Retinal pigment epithelial cell (primary cell): ENCODE measurements at regions not wholly inside any gene's neighbourhood (a gene's known extent, or its start where the extent isn't known, plus 50 kb on each side); places are given as distances from the start of the nearest gene placed in this dataset.

Experiments
- DNase-seq: peaks from one replicate; pipeline ENCODE4 v3.0.0-alpha.2; 2010; ENCODE audit warnings: low read depth
- H3K4me3 ChIP-seq: 2 replicates; pipeline ENCODE4 v1.5.1; 2011; ENCODE audit warnings: mild to moderate bottlenecking, low read length, control low read depth, moderate library complexity
- CTCF ChIP-seq: conservative IDR thresholded peaks from 2 replicates; pipeline ENCODE4 v1.5.1; 2011; ENCODE audit warnings: low read depth, low read length, control low read depth, inconsistent platforms

GRCh38 chr15:47570451-47570850, 146.9 kb upstream of the SEMA6D start:
- DNase-seq: no peak
- no peak for TF ChIP-seq CTCF
- no peak overlapping the region for H3K4me3 ChIP-seq

DNA sequence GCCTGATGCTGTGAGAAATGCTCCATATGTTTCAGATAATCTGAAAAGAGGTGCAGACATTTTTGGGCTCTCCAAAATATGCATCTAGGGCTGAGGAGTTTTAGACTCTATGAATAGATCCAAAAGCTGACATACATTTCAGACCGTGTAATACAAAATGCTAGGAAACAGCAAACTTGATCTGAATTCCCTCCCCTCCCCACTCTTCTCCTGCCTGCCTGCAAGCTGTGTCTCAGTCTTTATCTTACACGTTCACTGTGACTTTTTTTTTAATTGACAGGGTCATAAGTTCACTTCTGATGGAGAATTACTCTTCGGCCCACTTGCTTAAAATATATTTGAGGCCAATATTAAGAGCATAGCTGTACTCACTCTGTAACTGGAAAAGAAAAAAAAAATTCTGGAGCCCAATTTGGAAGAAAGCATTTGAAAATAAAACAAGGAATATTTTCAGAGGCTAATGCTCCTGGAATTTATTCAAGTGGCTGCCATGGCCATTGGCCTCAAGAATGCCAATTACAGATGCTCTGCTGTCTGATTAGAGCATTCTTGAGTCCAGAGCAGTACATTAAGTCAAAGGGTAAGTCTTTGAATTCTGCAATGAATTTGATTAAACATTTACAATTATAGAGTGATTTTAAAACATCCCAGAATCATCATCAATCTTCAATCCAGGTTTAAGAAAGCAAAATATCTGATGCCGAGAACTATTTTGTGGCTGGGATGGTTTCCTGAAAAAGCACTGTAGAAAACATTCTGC, 146.2 kb upstream of the SEMA6D start:
- TF ChIP-seq CTCF: no peak
- no peak overlapping the region for H3K4me3 ChIP-seq
- no peak for DNase-seq

GRCh38 chr15:47573673-47574072, 143.6 kb upstream of the SEMA6D start:
- DNase-seq: no peak
- H3K4me3 ChIP-seq: no peak overlapping the region
- TF ChIP-seq CTCF: no peak

- no peak for DNase-seq
- H3K4me3 ChIP-seq: no peak overlapping the region
- no peak for TF ChIP-seq CTCF
Observed at GRCh38 chr15:47577000-47577399, 140.3 kb upstream of the SEMA6D start.

DNA sequence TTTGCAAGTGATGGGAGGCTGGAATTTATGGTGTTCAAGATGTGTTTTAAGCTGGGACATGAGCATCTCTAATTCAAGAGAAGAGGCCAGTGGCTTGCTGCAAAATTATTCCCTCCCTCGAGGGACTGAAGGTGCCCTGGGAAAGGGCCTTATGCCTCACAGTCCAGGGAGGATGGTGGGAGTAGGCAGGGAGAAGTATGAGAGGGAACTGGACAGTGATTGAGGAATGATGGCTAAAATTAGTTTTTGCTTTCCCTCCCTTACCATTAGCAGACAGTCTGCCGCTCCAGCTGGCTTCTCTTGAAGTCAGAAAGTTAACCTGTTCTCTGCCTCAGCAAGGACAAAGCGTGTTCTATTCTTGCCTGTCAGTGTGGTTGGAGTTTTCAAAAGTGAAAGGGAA, 139.8 kb upstream of the SEMA6D start:
- no peak overlapping the region for H3K4me3 ChIP-seq
- TF ChIP-seq CTCF: no peak
- DNase-seq: no peak

GRCh38 chr15:47582233-47582632, 135.1 kb upstream of the SEMA6D start:
- no peak for DNase-seq
- no peak overlapping the region for H3K4me3 ChIP-seq
- TF ChIP-seq CTCF: no peak

- DNase-seq: no peak
- H3K4me3 ChIP-seq: no peak overlapping the region
- TF ChIP-seq CTCF: no peak
Observed at GRCh38 chr15:47584316-47584715, 133.0 kb upstream of the SEMA6D start.
